ENCODE measurements at regions not wholly inside any gene's neighbourhood (a gene's known extent, or its start where the extent isn't known, plus 50 kb on each side); places are given as distances from the start of the nearest gene placed in this dataset.
"Not testable (repeated sequence)": the region's sequence is repeated elsewhere in the genome, so short reads cannot be mapped to it uniquely, and the experiment has no call there.

DNA sequence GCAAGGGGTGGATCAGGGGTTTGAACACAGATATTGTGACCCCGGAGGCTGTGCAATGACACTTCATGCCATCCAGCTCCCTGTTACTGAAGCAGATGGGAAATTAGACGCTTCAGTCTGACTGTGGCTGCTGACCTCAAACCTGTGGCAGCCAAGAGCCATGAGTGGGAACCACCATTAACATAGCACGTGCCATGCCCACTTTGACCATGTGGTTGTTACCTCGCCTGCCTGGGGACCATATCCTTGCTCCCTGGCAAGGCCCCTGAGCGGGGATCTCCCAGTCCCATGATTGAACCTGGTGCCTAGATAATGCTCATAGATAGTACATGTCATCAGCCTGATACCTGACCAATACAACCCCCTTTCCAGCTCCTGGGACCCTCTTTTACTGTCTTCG, 68.9 kb downstream of the CYP26B1 start:
- no peak for DNase-seq (ENCODE audit: insufficient read length, low spot score)
- TF ChIP-seq, protein P1, sequence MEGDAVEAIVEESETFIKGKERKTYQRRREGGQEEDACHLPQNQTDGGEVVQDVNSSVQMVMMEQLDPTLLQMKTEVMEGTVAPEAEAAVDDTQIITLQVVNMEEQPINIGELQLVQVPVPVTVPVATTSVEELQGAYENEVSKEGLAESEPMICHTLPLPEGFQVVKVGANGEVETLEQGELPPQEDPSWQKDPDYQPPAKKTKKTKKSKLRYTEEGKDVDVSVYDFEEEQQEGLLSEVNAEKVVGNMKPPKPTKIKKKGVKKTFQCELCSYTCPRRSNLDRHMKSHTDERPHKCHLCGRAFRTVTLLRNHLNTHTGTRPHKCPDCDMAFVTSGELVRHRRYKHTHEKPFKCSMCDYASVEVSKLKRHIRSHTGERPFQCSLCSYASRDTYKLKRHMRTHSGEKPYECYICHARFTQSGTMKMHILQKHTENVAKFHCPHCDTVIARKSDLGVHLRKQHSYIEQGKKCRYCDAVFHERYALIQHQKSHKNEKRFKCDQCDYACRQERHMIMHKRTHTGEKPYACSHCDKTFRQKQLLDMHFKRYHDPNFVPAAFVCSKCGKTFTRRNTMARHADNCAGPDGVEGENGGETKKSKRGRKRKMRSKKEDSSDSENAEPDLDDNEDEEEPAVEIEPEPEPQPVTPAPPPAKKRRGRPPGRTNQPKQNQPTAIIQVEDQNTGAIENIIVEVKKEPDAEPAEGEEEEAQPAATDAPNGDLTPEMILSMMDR (IDR thresholded peaks at IDR 0.05; ENCODE audit: insufficient read depth, missing control alignments), result no peak
- no peak for FAIRE-seq

DNA sequence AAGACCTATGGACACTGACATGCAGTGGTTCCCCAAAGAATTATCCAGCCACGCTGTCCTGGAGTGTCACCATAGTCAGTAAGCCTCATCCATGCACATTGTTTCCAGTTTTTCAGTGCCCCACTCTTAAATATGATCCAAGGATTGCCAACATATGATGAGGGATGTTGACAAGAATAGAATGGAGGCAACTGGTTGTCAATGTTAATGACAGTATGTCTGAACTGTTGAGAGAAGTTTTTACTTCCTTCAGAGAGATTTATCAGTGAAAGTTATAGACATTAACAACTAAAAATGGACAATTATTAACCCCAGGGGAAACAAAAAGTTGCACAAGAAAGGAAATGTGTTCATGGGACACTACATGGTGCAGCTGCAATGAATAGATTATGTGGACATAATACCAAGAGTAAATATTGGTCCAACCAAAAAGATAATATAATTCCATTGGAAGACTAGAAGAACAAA, 69.9 kb downstream of the CYP26B1 start:
- no peak for DNase-seq (ENCODE audit: insufficient read length, low spot score)
- FAIRE-seq, result no peak
- TF ChIP-seq, protein P1 (IDR thresholded peaks at IDR 0.05; ENCODE audit: insufficient read depth, missing control alignments), result no peak

DNA sequence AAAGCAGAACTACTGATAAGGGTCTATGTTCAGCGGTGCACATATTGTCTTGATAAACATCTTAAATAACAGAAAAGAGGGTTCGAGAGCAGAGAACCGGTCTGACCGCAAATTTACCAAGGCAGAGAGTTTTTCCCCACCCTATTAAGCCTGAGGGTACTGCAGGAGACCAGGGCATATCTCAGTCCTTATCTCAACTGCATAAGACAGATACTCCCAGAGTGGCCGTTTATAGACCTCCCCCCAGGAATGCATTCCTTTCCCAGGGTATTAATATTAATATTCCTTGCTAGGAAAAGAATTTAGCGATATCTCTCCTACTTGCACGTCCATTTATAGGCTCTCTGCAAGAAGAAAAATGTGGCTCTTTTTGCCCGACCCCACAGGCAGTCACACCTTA, 74.3 kb downstream of the CYP26B1 start:
- DNase-seq (ENCODE audit: insufficient read length, low spot score); FAIRE-seq: not testable (repeated sequence)

DNA sequence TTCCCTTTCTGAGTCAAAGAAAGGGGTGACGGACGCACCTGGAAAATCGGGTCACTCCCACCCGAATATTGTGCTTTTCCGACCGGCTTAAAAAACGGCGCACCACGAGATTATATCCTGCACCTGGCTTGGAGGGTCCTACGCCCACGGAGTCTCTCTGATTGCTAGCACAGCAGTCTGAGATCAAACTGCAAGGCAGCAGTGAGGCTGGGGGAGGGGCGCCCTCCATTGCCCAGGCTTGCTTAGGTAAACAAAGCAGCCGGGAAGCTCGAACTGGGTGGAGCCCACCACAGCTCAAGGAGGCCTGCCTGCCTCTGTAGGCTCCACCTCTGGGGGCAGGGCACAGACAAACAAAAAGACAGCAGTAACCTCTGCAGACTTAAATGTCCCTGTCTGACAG, 83.5 kb downstream of the CYP26B1 start:
- DNase-seq (ENCODE audit: insufficient read length, low spot score); FAIRE-seq: not testable (repeated sequence)

DNA sequence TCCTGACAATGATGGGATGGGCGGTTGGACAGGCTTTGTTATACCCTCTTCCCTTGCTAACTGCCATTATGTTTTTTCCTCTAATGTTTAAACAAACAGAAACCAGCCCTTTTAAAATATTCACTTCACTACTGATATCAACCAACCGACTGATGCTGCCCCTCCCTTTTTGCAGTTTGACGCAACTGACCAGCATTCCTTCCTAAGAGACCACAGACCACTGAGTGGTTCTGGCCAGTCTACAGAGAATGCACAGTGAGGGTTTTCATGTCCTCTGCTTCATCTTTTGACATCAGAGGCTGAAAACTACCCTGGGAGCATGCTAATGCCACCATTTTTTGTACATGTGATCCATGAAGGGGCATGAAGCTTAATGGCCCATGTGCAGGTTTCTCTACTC, 85.3 kb downstream of the CYP26B1 start:
- TF ChIP-seq, protein P1 (IDR thresholded peaks at IDR 0.05; ENCODE audit: insufficient read depth, missing control alignments), result no peak
- FAIRE-seq (no peak), DNase-seq (ENCODE audit: insufficient read length, low spot score) (no peak)

DNA sequence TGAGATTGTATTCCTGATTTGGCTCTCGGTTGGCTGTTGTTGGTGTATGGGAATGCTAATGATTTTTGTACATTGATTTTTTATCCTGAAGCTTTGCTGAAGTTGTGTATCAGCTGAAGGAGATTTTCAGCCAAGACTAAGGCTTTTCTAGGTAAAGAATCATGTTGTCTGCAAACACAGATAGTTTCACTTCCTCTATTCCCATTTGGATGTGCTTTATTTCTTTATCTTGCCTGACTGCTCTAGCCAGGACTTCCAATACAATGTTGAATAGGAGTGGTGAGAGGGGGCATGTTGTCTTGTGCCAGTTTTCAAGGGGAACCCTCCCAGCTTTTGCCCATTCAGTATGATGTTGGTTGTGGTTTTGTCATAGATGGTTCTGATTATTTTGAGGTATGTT, 90.4 kb downstream of the CYP26B1 start:
- DNase-seq (ENCODE audit: insufficient read length, low spot score) (no peak), FAIRE-seq (no peak)
- TF ChIP-seq, protein P1 (IDR thresholded peaks at IDR 0.05; ENCODE audit: insufficient read depth, missing control alignments), result no peak

DNA sequence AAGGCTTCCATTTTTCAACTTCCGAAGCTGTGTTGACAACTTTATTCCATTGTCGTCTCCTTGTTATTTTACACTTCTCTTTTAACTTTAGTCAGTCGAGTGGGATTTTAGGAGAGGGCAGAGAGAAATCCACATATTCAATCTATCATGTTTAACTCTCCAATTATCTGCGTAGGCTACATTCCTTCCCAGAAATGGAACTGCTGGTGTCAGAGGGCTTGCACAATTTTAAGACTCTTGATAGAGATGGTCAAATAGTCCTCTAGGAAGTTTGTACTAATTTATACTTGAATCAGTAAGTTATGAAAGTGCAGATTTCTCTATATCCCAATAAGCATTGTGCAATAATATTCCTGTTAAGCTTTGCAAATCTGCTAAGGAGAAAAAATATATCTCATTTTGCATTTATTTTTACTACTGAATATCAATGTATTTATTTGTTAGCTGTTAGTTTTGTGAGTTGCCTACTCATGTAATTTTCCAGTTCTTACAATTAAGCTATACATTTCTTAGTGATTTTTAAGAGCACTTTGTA, 95.6 kb downstream of the CYP26B1 start:
- FAIRE-seq (no peak), DNase-seq (ENCODE audit: insufficient read length, low spot score) (no peak)
- TF ChIP-seq, protein P1 (IDR thresholded peaks at IDR 0.05; ENCODE audit: insufficient read depth, missing control alignments), result no peak

DNA sequence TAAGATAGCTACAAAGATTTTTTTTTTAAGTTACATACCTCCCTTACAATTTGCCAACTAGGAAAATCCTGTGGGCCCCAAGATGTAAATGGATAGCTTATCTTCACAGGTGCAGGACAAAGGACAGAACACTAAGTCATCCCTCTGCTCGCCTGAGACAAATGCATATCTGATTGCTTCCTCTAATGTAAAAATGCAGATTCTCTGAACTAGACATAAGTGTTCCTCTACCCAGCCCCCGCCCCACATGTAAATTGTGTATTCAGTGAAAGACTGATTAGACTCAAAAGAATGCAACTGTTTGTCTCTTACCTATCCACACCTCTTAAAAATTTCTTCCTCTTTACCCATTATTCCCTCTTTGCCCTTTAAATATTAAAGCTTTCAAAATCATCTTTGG, 96.5 kb downstream of the CYP26B1 start:
- DNase-seq (ENCODE audit: insufficient read length, low spot score) (no peak), FAIRE-seq (no peak)
- TF ChIP-seq, protein P1 (IDR thresholded peaks at IDR 0.05; ENCODE audit: insufficient read depth, missing control alignments), result no peak

All from D721Med (cell line).